ENCODE measurements at regions not wholly inside any gene's neighbourhood (a gene's known extent, or its start where the extent isn't known, plus 50 kb on each side); places are given as distances from the start of the nearest gene placed in this dataset.

DNA sequence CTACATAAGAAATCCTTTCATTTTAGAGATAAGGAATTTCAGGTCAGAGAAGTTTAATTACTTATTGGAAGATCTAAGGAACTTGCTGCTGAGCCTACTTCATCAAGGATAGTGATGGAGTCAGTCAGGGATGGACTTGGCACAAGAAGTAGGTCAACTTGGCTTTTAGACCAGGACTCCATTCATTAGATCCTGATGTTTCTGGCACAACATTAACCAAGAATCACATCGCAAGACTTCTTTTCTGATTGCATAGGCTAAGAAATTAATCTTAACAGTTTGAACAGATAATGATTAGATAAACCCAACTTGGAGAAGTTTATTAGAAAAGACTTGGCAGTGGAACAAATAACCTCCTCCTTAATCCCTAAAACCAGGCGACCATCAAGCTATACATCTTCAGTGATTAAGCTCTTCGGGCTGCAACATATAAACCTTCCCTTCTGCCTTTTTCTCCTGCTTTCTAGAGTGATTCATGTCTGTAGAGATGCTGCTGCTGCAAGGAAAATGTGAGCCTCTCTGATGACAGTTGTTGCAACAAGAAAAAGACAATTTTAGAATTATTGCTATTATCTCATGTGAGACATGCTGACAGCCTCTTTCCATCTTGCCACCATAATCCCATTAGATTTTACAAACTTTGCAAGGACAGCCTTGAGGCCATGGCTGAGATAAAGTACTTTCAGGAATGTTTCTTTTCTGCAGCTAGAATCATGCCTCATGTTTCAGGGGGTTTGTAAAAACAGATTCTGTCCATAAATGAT is 207.9 kb upstream of the SLC27A6 start:
- ChIA-PET POLR2A (no interaction called here), CTCF (ENCODE audit: low intra/inter-chr PET ratio, low total read pairs) (no interaction called here)
- intact Hi-C loops (cut with micrococcal nuclease; ENCODE audit: unreplicated experiment) (no loop called here), in situ Hi-C loops (cut with HindIII; ENCODE audit: extremely low pct_ligation_motif_present, low pct_unique_long_range_greater_than_20kb) (no loop called here)
- no peak for FAIRE-seq
- no peak overlapping the region for H3K27ac ChIP-seq (ENCODE audit: extremely low read length, insufficient read depth, low read length)
- H3K27me3 ChIP-seq (ENCODE audit: control insufficient read depth in 1 of 2, insufficient read depth in 2 of 2, low read length in 2 of 2) = no peaks in the 10 kb centered on the region
- H3K9me3 ChIP-seq (ENCODE audit: low read length) = no peaks in the 10 kb centered on the region
- no peak overlapping the region for H3K4me3 ChIP-seq (replicated peaks in 1 of 3; ENCODE audit: insufficient read depth in 1 of 3, low read depth in 2 of 3, low read length in 3 of 3)
- H3K4me2 ChIP-seq (ENCODE audit: low read depth, low read length) = no peak overlapping the region
- BruUV-seq (replicated peaks) = no TSS peak
- no peaks in the 10 kb centered on the region for H4K20me1 ChIP-seq (ENCODE audit: insufficient read depth, low read length)
- H3K4me1 ChIP-seq (ENCODE audit: insufficient read depth, low read length) = no peaks in the 10 kb centered on the region
- ATAC-seq = no peak
- no peak for DNase-seq (ENCODE audit: low spot score)
- no peaks in the 10 kb centered on the region for H3K36me3 ChIP-seq (replicated peaks in 1 of 2; ENCODE audit: control insufficient read depth in 1 of 2, insufficient read depth in 2 of 2, low read length in 2 of 2)
- 0% methylated on average over 3 of the region's 3 CpGs for WGBS (ENCODE audit: low lambda C conversion rate)
- no peaks in the 10 kb centered on the region for H3K79me2 ChIP-seq (ENCODE audit: insufficient read depth, low read length)
- H3K9ac ChIP-seq (ENCODE audit: insufficient read depth, low read depth, low read length) = no peak overlapping the region
- no peak overlapping the region for H2AFZ ChIP-seq (ENCODE audit: low read length)
- TF ChIP-seq, protein P1, sequence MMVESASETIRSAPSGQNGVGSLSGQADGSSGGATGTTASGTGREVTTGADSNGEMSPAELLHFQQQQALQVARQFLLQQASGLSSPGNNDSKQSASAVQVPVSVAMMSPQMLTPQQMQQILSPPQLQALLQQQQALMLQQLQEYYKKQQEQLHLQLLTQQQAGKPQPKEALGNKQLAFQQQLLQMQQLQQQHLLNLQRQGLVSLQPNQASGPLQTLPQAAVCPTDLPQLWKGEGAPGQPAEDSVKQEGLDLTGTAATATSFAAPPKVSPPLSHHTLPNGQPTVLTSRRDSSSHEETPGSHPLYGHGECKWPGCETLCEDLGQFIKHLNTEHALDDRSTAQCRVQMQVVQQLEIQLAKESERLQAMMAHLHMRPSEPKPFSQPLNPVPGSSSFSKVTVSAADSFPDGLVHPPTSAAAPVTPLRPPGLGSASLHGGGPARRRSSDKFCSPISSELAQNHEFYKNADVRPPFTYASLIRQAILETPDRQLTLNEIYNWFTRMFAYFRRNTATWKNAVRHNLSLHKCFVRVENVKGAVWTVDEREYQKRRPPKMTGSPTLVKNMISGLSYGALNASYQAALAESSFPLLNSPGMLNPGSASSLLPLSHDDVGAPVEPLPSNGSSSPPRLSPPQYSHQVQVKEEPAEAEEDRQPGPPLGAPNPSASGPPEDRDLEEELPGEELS (CRISPR knock-in tag; IDR thresholded peaks at IDR 0.05) = no peak
- TF ChIP-seq, protein P2, sequence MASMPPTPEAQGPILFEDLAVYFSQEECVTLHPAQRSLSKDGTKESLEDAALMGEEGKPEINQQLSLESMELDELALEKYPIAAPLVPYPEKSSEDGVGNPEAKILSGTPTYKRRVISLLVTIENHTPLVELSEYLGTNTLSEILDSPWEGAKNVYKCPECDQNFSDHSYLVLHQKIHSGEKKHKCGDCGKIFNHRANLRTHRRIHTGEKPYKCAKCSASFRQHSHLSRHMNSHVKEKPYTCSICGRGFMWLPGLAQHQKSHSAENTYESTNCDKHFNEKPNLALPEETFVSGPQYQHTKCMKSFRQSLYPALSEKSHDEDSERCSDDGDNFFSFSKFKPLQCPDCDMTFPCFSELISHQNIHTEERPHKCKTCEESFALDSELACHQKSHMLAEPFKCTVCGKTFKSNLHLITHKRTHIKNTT (CRISPR knock-in tag; IDR thresholded peaks at IDR 0.05) = no peak
- TF ChIP-seq ZNF883 (CRISPR knock-in tag; IDR thresholded peaks at IDR 0.05; ENCODE audit: not compliant biosample characterization) (no peak), ZNF616 (CRISPR knock-in tag; IDR thresholded peaks at IDR 0.05; ENCODE audit: low read depth) (no peak), MEIS1 (CRISPR knock-in tag; IDR thresholded peaks at IDR 0.05; ENCODE audit: borderline replicate concordance) (no peak), ZNF234 (CRISPR knock-in tag; conservative IDR thresholded peaks at IDR 0.05) (no peak), NFAT5 (CRISPR knock-in tag; IDR thresholded peaks at IDR 0.05) (no peak)
- TF ChIP-seq, protein P3, sequence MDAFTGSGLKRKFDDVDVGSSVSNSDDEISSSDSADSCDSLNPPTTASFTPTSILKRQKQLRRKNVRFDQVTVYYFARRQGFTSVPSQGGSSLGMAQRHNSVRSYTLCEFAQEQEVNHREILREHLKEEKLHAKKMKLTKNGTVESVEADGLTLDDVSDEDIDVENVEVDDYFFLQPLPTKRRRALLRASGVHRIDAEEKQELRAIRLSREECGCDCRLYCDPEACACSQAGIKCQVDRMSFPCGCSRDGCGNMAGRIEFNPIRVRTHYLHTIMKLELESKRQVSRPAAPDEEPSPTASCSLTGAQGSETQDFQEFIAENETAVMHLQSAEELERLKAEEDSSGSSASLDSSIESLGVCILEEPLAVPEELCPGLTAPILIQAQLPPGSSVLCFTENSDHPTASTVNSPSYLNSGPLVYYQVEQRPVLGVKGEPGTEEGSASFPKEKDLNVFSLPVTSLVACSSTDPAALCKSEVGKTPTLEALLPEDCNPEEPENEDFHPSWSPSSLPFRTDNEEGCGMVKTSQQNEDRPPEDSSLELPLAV (CRISPR knock-in tag; conservative IDR thresholded peaks at IDR 0.05; ENCODE audit: low read depth) = no peak
- TF ChIP-seq, protein P4, sequence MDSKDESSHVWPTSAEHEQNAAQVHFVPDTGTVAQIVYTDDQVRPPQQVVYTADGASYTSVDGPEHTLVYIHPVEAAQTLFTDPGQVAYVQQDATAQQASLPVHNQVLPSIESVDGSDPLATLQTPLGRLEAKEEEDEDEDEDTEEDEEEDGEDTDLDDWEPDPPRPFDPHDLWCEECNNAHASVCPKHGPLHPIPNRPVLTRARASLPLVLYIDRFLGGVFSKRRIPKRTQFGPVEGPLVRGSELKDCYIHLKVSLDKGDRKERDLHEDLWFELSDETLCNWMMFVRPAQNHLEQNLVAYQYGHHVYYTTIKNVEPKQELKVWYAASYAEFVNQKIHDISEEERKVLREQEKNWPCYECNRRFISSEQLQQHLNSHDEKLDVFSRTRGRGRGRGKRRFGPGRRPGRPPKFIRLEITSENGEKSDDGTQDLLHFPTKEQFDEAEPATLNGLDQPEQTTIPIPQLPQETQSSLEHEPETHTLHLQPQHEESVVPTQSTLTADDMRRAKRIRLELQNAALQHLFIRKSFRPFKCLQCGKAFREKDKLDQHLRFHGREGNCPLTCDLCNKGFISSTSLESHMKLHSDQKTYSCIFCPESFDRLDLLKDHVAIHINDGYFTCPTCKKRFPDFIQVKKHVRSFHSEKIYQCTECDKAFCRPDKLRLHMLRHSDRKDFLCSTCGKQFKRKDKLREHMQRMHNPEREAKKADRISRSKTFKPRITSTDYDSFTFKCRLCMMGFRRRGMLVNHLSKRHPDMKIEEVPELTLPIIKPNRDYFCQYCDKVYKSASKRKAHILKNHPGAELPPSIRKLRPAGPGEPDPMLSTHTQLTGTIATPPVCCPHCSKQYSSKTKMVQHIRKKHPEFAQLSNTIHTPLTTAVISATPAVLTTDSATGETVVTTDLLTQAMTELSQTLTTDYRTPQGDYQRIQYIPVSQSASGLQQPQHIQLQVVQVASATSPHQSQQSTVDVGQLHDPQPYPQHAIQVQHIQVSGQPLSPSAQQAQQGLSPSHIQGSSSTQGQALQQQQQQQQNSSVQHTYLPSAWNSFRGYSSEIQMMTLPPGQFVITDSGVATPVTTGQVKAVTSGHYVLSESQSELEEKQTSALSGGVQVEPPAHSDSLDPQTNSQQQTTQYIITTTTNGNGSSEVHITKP (CRISPR knock-in tag; IDR thresholded peaks at IDR 0.05; ENCODE audit: low read depth) = no peak

Data from HepG2 (cell line).